OCI-LY7 (cell line): ENCODE measurements at regions not wholly inside any gene's neighbourhood (a gene's known extent, or its start where the extent isn't known, plus 50 kb on each side); places are given as distances from the start of the nearest gene placed in this dataset.
A peak's percentile ranks its signal among the peaks of the same experiment; 100 is the strongest.

ENCODE experiments used
- BruUV-seq: library from RNA; stranded (reverse); fragments of 400-500 nt; replicated peaks from 2 replicates; lab custom pipeline; 2021; lab: Mats Ljungman, UMichigan
- CTCF ChIA-PET: fragments of 300-600 bp; sonication (Branson Sonifier 250); formaldehyde crosslinking; loops from one replicate; lab custom pipeline; 2022; ENCODE audit warnings: antibody characterized with exemption; ENCODE audit not compliant: unreplicated experiment; lab: Charles Lee
- POLR2A ChIA-PET: fragments of 300-600 bp; sonication (Branson Sonifier 250); formaldehyde crosslinking; loops from one replicate; lab custom pipeline; 2022; ENCODE audit warnings: antibody characterized with exemption; lab: Charles Lee
- DNase-seq: peaks from one replicate; pipeline ENCODE4 v3.0.0-alpha.2; 2015; ENCODE audit warnings: low spot score
- H2AFZ ChIP-seq: fragments of 200-600 bp; sonication (generic), shearing (Covaris generic); 2 replicates; pipeline ENCODE4 v1.6.1; 2014; ENCODE audit warnings: mild to moderate bottlenecking, antibody characterized with exemption, low read length, moderate library complexity
- H3K27ac ChIP-seq: fragments of 200-600 bp; sonication (generic); 2 replicates; pipeline ENCODE4 v1.5.1; 2014; ENCODE audit warnings: mixed run types, low read depth, mild to moderate bottlenecking, moderate library complexity, low read length, inconsistent platforms; ENCODE audit not compliant: poor library complexity, severe bottlenecking
- H3K36me3 ChIP-seq: fragments of 200-600 bp; sonication (generic); 2 replicates; pipeline ENCODE4 v1.6.1; 2014; ENCODE audit warnings: mild to moderate bottlenecking, antibody characterized with exemption, low read length, moderate library complexity, mixed read lengths; ENCODE audit not compliant: insufficient read depth
- H3K4me1 ChIP-seq: fragments of 200-600 bp; sonication (generic); 2 replicates; pipeline ENCODE4 v1.5.1; 2014; ENCODE audit warnings: mild to moderate bottlenecking, low read length; ENCODE audit not compliant: insufficient read depth, poor library complexity, severe bottlenecking
- H3K4me2 ChIP-seq: fragments of 200-600 bp; sonication (generic); 2 replicates; pipeline ENCODE4 v1.6.1; 2014; ENCODE audit warnings: mild to moderate bottlenecking, low read length
- H3K4me3 ChIP-seq: fragments of 200-600 bp; sonication (generic); 2 replicates; pipeline ENCODE4 v1.5.1; 2014; ENCODE audit warnings: mild to moderate bottlenecking, low read depth, low read length; ENCODE audit not compliant: poor library complexity, severe bottlenecking
- H3K79me2 ChIP-seq: fragments of 200-600 bp; sonication (generic); 2 replicates; pipeline ENCODE4 v1.6.1; 2016; ENCODE audit warnings: low read depth, mild to moderate bottlenecking, low read length, moderate library complexity, mixed read lengths; ENCODE audit not compliant: insufficient read depth
- H3K9me2 ChIP-seq: fragments of 200-600 bp; sonication (generic); 2 replicates; pipeline ENCODE4 v1.6.1; 2016; ENCODE audit warnings: mild to moderate bottlenecking, low read length, mixed read lengths; ENCODE audit not compliant: insufficient read depth
- H3K9me3 ChIP-seq: fragments of 200-600 bp; sonication (generic); 2 replicates; pipeline ENCODE4 v1.6.1; 2014; ENCODE audit warnings: mild to moderate bottlenecking, mixed run types, low read length, mixed read lengths
- H4K20me1 ChIP-seq: fragments of 200-600 bp; sonication (generic); 2 replicates; pipeline ENCODE4 v1.6.1; 2014; ENCODE audit warnings: mild to moderate bottlenecking, antibody characterized with exemption, low read length, moderate library complexity, mixed read lengths; ENCODE audit not compliant: insufficient read depth
- CTCF ChIP-seq: fragments of 200-600 bp; sonication (generic); conservative IDR thresholded peaks from 2 replicates; pipeline ENCODE4 v1.5.1; 2014; ENCODE audit warnings: mild to moderate bottlenecking, antibody characterized with exemption, low read length, moderate library complexity, mixed read lengths
- EZH2phosphoT487 ChIP-seq: fragments of 200-600 bp; sonication (generic); IDR thresholded peaks from 2 replicates; pipeline ENCODE4 v1.6.1; 2018; ENCODE audit warnings: low read depth, borderline replicate concordance, mild to moderate bottlenecking, mixed run types, antibody characterized with exemption, low read length, moderate library complexity, mixed read lengths
- intact Hi-C: fragments of 100-400 bp; cut with micrococcal nuclease; formaldehyde crosslinking; loops from one replicate; pipeline ENCODE4 v1.10.0; 2022; ENCODE audit not compliant: unreplicated experiment

GRCh38 chr2:64328756-64329155 lies 125.2 kb upstream of the LGALSL start:
- Histone ChIP-seq H3K4me3 (no peak overlapping the region), H3K9me2 (no peaks in the 10 kb centered on the region), H2AFZ (peak overlapping the region; percentile 81; the same call in 1 of the 2 replicates), H3K27ac (no peak overlapping the region), H3K9me3 (no peaks in the 10 kb centered on the region), H3K79me2 (no peaks in the 10 kb centered on the region), H4K20me1 (no peaks in the 10 kb centered on the region), H3K4me1 (peaks cover 58% of the 10 kb centered on the region), H3K4me2 (peak overlapping the region; percentile 52), H3K36me3 (no peaks in the 10 kb centered on the region)
- ChIA-PET POLR2A (interaction anchor here (0.5 to 2.8 kb wide), 10 partner anchors 11 to 304 kb away, joined by 3 to 20 read pairs (median 4); no protein-coding TSS in a partner anchor), CTCF (interaction anchor here (1.6 kb wide), 1 partner anchor 160 kb away, joined by 6 read pairs; no protein-coding TSS in a partner anchor)
- DNase-seq: no peak
- intact Hi-C loops: loop anchor here (1.0 to 5.0 kb wide), 3 partner anchors 116 to 279 kb away; no protein-coding TSS in a partner anchor
- no peak for TF ChIP-seq EZH2phosphoT487
- no peak for TF ChIP-seq CTCF
- BruUV-seq: no TSS peak

- Histone ChIP-seq H3K27ac (no peak overlapping the region), H3K36me3 (no peaks in the 10 kb centered on the region), H3K4me3 (no peak overlapping the region), H2AFZ (peak overlapping the region; percentile 72), H3K4me2 (no peak overlapping the region), H4K20me1 (no peaks in the 10 kb centered on the region), H3K9me3 (no peaks in the 10 kb centered on the region), H3K9me2 (no peaks in the 10 kb centered on the region), H3K4me1 (peaks cover 58% of the 10 kb centered on the region), H3K79me2 (no peaks in the 10 kb centered on the region)
- intact Hi-C loops: loop anchor here (2.0 to 10.0 kb wide), 6 partner anchors 118 to 712 kb away; no protein-coding TSS in a partner anchor
- ChIA-PET POLR2A (interaction anchor here (1.4 kb wide), 1 partner anchor 102 kb away, joined by 6 read pairs; no protein-coding TSS in a partner anchor), CTCF (interaction anchor here (1.0 to 1.4 kb wide), 2 partner anchors 18 to 159 kb away, joined by 3 to 5 read pairs; no protein-coding TSS in a partner anchor)
- TF ChIP-seq EZH2phosphoT487 (no peak), CTCF (no peak)
- no peak for DNase-seq
- BruUV-seq: no TSS peak
These were observed 124.1 kb upstream of the LGALSL start for GRCh38 chr2:64329848-64330247.
